Tibial nerve (tissue), 4 donors: ENCODE measurements at regions not wholly inside any gene's neighbourhood (a gene's known extent, or its start where the extent isn't known, plus 50 kb on each side); places are given as distances from the start of the nearest gene placed in this dataset.

ENCODE experiments used
- DNase-seq, 2 donors: peaks; one replicate each; pipeline ENCODE4 v3.0.0-alpha.2; 2019; ENCODE audit warnings: low spot score in 2 of 2
- H3K27ac ChIP-seq, 4 donors: fragments of 200-600 bp; sonication (generic) in 3 of 4; one replicate each; pipeline ENCODE4 v1.5.1; 2017 to 2019; ENCODE audit warnings: mild to moderate bottlenecking in 1 of 4
- H3K27me3 ChIP-seq, 2 donors: fragments of 200-600 bp; sonication (generic) in 1 of 2; one replicate each; pipeline versions ENCODE4 v1.5.1 to v1.6.0; 2017 to 2019
- H3K36me3 ChIP-seq, 3 donors: fragments of 200-600 bp; sonication (generic); one replicate each; pipeline ENCODE4 v1.5.1; 2018 to 2019
- H3K4me1 ChIP-seq, 4 donors: fragments of 200-600 bp; sonication (generic) in 3 of 4; one replicate each; pipeline ENCODE4 v1.5.1; 2017 to 2019
- H3K4me3 ChIP-seq, 4 donors: fragments of 200-600 bp; sonication (generic) in 3 of 4; one replicate each; pipeline ENCODE4 v1.5.1; 2017 to 2019; ENCODE audit warnings: mild to moderate bottlenecking in 1 of 4, moderate library complexity in 1 of 4
- H3K9me3 ChIP-seq, 4 donors: fragments of 200-600 bp; sonication (generic) in 3 of 4; one replicate each; pipeline ENCODE4 v1.5.1; 2017 to 2019
- EP300 ChIP-seq, 2 donors: sonication (generic); formaldehyde crosslinking; IDR thresholded peaks; one replicate each; pipeline ENCODE4 v1.6.1; 2017; ENCODE audit warnings: antibody characterized with exemption in 2 of 2, mild to moderate bottlenecking in 1 of 2
- POLR2A ChIP-seq, 2 donors: fragments of 450-650 bp; IDR thresholded peaks; one replicate each; pipeline ENCODE4 v1.6.1; 2017; ENCODE audit warnings: antibody characterized with exemption in 2 of 2, mild to moderate bottlenecking in 2 of 2, moderate library complexity in 2 of 2
- WGBS, 2 donors: methylation state at CpG; one replicate each; pipeline ENCODE4 v1.1.5; 2018; 5-methylcytosine and 5-hydroxymethylcytosine counted together
- TF ChIP-seq, protein P1 (sequence below), 5 experiments: fragments of 200-600 bp in 3 of 5; fragments of 450-650 bp in 2 of 5; sonication (generic) in 3 of 5; IDR thresholded peaks; one replicate each; pipeline ENCODE4 v1.5.1; 2016 to 2019; ENCODE audit warnings: antibody characterized with exemption in 5 of 5, mild to moderate bottlenecking in 3 of 5, moderate library complexity in 2 of 5

GRCh38 chr11:79671401-79671800 is 230.6 kb upstream of the TENM4 start:
- Histone ChIP-seq H3K4me1 (no peaks in the 10 kb centered on the region), H3K36me3 (no peaks in the 10 kb centered on the region), H3K27ac (no peak overlapping the region), H3K9me3 (no peaks in the 10 kb centered on the region), H3K4me3 (no peak overlapping the region), H3K27me3 (no peaks in the 10 kb centered on the region)
- WGBS, 2 donors = 75 to 83% methylated on average over 3 of the region's 3 CpGs
- TF ChIP-seq POLR2A (IDR thresholded peaks at IDR 0.05) (no peak), EP300 (IDR thresholded peaks at IDR 0.05) (no peak)
- TF ChIP-seq, protein P1, sequence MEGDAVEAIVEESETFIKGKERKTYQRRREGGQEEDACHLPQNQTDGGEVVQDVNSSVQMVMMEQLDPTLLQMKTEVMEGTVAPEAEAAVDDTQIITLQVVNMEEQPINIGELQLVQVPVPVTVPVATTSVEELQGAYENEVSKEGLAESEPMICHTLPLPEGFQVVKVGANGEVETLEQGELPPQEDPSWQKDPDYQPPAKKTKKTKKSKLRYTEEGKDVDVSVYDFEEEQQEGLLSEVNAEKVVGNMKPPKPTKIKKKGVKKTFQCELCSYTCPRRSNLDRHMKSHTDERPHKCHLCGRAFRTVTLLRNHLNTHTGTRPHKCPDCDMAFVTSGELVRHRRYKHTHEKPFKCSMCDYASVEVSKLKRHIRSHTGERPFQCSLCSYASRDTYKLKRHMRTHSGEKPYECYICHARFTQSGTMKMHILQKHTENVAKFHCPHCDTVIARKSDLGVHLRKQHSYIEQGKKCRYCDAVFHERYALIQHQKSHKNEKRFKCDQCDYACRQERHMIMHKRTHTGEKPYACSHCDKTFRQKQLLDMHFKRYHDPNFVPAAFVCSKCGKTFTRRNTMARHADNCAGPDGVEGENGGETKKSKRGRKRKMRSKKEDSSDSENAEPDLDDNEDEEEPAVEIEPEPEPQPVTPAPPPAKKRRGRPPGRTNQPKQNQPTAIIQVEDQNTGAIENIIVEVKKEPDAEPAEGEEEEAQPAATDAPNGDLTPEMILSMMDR (IDR thresholded peaks at IDR 0.05) = no peak
- DNase-seq = no peak

- no peaks in the 10 kb centered on the region for H3K36me3 ChIP-seq
Observed at GRCh38 chr11:79670882-79671281, 230.1 kb upstream of the TENM4 start.

DNA sequence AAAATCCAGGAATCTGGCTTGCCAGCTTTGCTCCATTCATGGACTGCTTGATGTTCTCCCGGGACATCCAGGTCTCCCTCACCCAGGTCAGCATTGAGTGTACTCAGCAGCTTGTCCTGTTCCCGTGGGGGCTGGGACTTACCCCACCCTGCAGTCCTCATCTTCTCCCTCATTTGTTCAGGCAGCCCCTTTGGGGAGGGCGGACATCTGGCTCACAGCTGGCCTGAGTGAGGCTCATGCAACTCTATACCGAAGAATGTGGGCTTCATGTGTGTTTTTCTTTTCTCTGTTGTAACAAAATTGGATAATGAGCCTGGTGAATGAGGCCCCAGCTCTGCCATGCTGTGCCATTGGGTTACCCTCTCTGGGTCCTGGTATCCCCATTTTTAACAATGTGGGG is 227.7 kb upstream of the TENM4 start:
- H3K27ac ChIP-seq = no peak overlapping the region
- H3K4me3 ChIP-seq = no peak overlapping the region
- H3K36me3 ChIP-seq = no peaks in the 10 kb centered on the region
- DNase-seq = no peak
- TF ChIP-seq, protein P1 (IDR thresholded peaks at IDR 0.05) = no peak
- TF ChIP-seq POLR2A (IDR thresholded peaks at IDR 0.05) (no peak), EP300 (IDR thresholded peaks at IDR 0.05) (no peak)
- no peaks in the 10 kb centered on the region for H3K9me3 ChIP-seq
- H3K27me3 ChIP-seq = no peaks in the 10 kb centered on the region
- 51 to 52% methylated on average over 4 of the region's 4 CpGs for WGBS, 2 donors
- H3K4me1 ChIP-seq = no peaks in the 10 kb centered on the region

More at GRCh38 chr11:79670882-79671281, 230.1 kb upstream of the TENM4 start:
- DNase-seq = no peak
- Histone ChIP-seq H3K4me1 (no peaks in the 10 kb centered on the region), H3K9me3 (no peaks in the 10 kb centered on the region), H3K4me3 (no peak overlapping the region), H3K27me3 (no peaks in the 10 kb centered on the region), H3K27ac (no peak overlapping the region)
- TF ChIP-seq, protein P1 (IDR thresholded peaks at IDR 0.05) = no peak
- TF ChIP-seq POLR2A (IDR thresholded peaks at IDR 0.05) (no peak), EP300 (IDR thresholded peaks at IDR 0.05) (no peak)
- WGBS, 2 donors = 54 to 57% methylated on average over 3 of the region's 3 CpGs

- 67 to 71% methylated on average over 3 to 4 of the region's 4 CpGs for WGBS, 2 donors
Observed at GRCh38 chr11:79667380-79667779, 226.6 kb upstream of the TENM4 start.

GRCh38 chr11:79663017-79663416 is 222.2 kb upstream of the TENM4 start:
- H3K4me1 ChIP-seq = no peaks in the 10 kb centered on the region
- DNase-seq = no peak
- H3K27me3 ChIP-seq = no peaks in the 10 kb centered on the region
- no peak overlapping the region for H3K4me3 ChIP-seq
- TF ChIP-seq EP300 (IDR thresholded peaks at IDR 0.05) = no peak
- no peak for TF ChIP-seq POLR2A (IDR thresholded peaks at IDR 0.05)
- TF ChIP-seq, protein P1 (IDR thresholded peaks at IDR 0.05) = no peak
- WGBS, 2 donors = 64 to 81% methylated on average over 2 of the region's 2 CpGs
- no peak overlapping the region for H3K27ac ChIP-seq
- H3K36me3 ChIP-seq = no peaks in the 10 kb centered on the region
- no peaks in the 10 kb centered on the region for H3K9me3 ChIP-seq

More at GRCh38 chr11:79667380-79667779, 226.6 kb upstream of the TENM4 start:
- H3K4me3 ChIP-seq = no peak overlapping the region
- no peaks in the 10 kb centered on the region for H3K27me3 ChIP-seq
- no peaks in the 10 kb centered on the region for H3K36me3 ChIP-seq
- H3K27ac ChIP-seq = no peak overlapping the region
- no peaks in the 10 kb centered on the region for H3K4me1 ChIP-seq
- no peak for DNase-seq
- no peaks in the 10 kb centered on the region for H3K9me3 ChIP-seq
- TF ChIP-seq EP300 (IDR thresholded peaks at IDR 0.05) (no peak), POLR2A (IDR thresholded peaks at IDR 0.05) (no peak)
- TF ChIP-seq, protein P1 (IDR thresholded peaks at IDR 0.05) = no peak
